GM21381 (cell line): ENCODE measurements at regions not wholly inside any gene's neighbourhood (a gene's known extent, or its start where the extent isn't known, plus 50 kb on each side); places are given as distances from the start of the nearest gene placed in this dataset.

Experiments
- ATAC-seq: cut with Tn5 transposase; IDR thresholded peaks from one replicate; pipeline ENCODE4 v1.9.1; 2021; ENCODE audit warnings: mild to moderate bottlenecking, moderate library complexity; ENCODE audit not compliant: unreplicated experiment

DNA sequence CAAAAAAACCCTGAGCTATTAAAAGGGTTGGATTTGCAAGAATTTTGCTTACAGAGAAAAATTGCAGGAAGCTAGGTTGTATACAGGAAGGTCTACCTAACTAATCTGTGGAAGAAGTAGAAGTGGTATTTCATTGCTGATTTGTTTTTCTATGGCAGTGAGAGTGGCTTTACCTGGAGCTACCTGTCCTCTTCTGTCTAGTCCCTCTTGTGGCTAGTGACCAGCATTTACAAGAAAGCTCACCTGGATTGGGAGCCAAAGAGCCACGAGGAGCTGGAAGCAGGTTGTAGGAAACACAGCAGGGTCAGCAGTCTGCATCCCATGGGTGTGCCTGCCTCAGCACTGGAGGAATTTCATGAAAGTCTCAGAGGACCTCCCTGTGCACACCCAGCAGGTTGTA lies 120.3 kb upstream of the RALGAPA2 start:
- ATAC-seq, result no peak

- ATAC-seq, result no peak
These were observed 119.3 kb upstream of the RALGAPA2 start for GRCh38 chr20:20831794-20832193.

DNA sequence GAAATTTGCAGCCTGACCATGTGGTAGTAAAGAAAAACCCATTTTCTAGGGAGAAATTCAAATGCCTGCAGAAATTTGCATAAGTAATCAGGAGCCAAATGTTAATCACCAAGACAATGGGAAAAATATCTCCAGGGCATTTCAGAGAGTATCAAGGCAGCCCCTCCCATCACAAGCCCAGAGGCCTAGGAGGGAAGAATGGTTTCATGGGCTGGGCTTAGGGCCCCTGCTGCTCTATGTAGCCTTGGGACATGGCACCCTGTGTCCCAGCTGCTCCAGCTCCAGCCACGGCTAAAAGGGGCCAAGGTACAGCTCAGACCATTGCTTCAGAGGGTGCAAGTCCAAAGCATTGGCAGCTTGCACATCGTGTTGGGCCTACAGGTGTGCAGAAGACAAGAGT lies 117.2 kb upstream of the RALGAPA2 start:
- ATAC-seq, result no peak

DNA sequence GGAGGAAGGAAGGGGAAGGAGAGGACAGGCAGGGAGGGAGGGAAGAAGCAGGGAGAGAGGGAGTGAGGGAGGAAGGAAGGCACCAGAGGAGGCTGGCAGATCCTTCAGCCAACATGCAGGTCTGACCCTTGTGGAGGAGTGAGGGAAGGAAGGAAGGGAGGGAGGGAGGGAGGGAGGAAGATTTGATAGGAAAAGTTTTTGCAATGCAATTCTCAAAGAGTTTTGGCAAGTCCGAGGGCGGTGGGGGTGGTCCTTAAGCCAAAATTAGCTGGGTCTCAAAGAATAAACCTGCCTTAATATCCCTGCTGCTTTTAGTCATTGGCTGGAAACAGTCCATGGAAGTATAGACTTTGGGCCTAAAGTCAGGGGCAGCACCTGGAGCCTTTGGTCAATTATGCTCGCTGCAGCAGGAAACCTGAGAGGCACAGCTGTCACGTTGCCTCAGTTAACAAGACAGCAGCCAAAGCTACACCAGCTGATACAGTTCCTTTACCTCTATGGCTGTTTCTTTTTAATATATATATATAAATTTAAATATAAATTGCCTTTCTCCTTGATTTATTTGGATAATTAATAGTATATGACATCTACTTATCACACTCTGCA lies 115.7 kb upstream of the RALGAPA2 start:
- no peak for ATAC-seq

DNA sequence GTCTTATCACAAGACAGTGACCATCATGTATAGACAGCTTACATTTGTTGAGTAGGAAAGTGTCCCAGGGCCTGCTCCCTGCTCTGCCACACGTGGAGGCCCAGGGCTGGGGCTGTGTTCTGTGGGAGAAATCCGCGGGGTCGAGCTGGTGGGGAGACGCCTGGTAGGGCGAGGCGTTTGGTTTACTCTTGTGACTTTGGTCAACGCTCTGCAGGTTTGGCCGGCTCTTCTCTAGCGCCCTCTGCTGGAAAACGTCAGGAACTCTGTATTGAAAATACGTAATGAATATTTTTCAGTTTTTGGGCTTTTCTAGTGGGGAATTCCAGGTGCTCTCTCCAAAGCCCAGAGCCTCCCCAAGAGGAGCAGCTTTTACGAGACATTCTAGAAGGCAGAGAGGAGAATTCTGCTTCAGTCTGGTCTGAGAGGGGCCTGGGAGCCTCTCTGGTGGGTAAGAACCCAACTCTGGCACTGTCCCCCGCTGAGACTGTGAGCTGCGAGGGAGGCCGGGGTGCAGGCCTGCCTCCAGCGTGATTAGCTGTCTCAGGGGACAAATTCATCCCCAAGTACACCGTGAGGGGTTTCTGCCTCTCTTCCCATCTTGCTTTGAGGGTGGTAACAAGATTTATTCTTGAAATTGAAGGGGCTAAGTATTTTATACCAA lies 112.6 kb upstream of the RALGAPA2 start:
- no peak for ATAC-seq

DNA sequence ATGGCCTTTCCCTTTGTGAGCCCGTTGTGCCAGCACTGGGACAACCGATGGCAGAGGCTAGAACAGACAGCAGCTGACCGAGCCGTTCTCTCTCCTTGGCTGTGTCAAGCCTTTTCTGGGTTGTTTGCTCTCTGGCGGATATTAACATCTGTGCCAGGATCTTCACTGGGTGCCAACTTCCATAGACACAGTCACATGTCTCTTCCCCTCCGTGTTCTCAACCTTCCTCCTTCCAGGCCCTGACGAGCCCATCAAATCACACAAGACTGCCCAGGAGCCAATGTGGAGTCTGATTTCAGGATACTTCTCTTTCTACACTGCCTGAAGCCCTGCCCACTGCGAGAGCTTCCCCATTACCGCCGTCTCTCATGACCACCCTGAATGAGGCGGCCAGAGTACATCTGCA lies 111.0 kb upstream of the RALGAPA2 start:
- no peak for ATAC-seq

DNA sequence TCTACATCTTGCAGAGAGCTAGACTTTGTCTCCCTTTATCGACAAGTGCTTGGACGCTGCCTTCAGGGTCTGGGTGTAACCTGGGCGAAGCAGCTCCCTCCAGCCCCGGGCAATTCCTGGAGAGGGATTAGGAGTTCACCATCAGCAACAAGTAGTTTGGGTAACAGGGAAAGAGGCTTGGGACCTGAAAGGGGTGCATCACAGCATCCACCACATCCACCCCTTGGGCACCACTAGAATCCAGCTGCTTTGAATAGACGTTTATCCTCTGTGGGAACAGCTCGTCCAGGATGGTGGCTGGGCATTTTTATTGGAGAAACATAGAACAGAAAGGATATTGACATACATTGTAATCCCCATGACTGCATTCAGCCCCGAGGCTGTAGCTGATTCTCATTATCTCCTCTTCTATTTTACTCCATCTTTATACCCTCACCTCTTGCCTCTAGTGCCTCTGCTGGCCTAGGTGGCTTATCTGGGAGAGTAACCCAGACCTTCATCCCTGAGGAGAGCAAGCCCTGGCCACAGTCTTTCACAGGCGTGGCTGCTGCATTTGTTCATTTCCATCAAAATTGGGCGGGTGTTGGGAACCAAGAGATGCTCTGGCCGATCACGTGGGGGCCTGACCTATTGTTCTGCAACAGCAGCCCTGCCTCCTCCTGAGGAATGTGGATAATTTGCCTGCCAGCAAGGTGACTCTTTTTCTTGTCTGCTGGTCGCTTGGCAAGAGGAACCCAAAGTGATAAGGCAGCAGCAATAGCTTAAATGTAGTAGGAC lies 109.2 kb upstream of the RALGAPA2 start:
- ATAC-seq, result no peak

GRCh38 chr20:20820785-20821483 lies 108.5 kb upstream of the RALGAPA2 start:
- ATAC-seq, result no peak

DNA sequence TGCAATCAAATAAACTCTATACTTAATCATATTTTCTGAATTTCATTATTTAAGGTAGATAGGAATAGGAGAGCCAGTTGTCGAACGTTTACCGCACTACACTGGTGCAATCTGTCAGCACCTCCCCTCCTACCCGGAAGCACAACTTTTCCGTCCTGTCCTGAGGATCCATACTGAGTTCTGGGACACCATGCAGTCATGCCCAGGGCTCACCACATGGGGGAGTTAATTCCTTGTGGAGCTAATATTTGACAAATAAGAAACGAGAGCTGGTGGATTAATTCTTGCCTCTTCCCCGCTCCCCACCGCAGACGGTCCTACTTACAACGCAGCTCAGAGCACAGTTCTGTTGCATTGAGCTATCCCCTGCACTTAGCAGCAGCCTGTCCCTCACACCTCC lies 107.7 kb upstream of the RALGAPA2 start:
- ATAC-seq, result no peak

DNA sequence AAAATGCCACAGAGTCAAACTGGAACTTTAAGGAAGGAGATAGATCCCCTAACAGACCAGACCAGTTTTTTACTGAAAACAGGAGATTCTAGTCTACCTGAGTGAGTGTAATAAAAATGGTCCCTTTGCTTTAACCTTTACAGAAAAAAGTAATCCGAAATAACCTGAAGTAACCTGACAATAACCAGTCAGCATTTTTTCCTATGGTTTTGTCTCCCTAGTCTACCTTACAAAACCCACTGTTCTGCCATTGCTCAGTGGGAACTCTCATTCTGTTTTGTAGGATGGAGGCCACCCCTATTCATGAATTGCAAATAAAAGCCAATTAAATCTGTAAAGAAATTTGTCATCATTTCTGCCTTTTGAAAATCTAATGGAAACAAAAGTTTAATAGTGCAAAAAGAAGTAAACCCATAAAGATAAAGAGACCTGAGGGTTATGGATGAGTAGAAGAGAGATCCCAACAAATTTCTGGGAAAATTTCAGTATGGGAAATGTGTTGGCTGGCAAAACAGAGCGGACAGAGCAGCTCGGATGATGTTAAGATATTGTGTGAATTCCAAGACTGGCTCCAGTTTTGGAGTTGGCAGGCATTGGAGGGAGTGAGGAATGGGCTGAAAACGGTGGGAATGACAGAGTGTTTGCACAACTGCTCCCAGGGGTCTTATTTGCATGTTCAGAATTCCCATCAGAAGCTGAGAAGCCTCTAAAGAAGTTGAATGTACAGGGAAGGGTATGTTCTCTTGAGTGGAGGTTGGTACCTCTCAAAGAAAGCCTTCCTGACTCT lies 104.7 kb upstream of the RALGAPA2 start:
- no peak for ATAC-seq

DNA sequence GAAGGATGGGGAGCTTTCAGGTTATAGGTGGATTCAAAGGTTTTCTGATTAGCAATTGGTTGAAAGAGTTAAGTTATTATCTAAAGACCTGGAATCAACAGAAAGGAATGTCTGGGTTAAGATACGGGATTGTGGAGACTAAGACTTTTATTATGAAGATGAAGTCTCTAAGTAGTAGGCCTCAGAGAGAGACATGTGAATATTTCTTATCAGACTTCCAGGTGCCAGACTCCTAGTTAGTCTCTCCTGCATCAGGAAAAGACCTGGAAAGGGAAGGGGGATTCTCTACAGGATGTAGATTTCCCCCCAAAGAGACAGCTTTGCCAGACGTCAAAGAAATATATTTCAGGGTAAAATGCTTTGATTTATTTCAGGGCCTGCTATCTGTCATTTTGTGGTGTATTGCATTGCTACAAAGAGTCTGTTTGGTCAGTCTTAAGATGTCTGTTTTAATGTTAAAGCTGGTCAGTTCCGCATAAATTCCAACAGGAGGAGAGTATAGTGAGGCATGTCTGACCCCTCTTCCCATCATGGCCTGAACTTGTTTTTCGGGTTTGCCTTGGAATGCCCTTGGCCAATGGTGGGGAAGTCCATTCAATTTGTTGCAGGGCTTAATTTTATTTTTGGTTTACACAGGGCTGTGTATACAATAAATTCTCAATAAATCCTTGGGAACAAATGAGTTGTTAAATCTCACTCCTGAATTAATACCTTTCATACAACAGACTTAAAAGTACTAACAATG lies 103.4 kb upstream of the RALGAPA2 start:
- ATAC-seq, result no peak

- no peak for ATAC-seq
These were observed 102.2 kb upstream of the RALGAPA2 start for GRCh38 chr20:20814685-20815084.

DNA sequence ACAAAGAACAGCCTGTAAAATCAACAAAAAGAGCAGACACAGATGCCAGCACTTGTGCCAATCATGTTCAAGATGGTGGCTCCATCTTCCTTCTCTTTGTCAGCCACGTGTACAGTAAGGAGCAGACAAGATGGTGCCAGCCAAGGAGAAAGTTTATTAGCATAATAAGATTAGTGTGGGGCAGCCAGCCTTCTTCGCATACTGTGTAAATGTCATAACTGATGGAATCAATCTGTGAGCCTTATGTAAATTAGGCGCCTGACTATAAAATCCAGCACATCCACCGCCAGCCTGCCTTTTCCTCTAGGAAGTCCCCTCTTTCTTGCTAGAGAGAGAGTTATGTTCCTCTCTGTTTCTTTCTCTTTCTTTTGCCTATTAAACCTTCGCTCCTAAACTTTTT lies 99.7 kb upstream of the RALGAPA2 start:
- ATAC-seq, result no peak

DNA sequence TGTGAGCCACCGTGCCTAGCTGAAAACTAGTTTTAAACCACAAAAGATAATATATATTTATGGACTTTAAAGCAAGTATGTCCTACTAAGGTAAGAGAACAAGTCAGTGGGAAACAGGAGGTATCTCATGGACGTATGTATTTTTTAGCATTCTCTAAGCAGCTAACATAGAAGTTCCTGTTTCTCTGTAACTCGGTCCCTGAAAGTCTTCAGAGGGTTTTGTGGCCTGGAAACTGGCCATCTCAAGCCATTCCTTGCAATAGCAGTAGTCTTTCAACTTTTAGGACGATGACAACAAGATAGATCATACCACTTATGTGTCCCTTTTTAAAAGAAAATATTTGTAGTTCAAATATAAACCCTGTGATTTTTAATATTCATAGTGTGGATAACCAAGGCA lies 95.6 kb upstream of the RALGAPA2 start:
- ATAC-seq, result no peak

DNA sequence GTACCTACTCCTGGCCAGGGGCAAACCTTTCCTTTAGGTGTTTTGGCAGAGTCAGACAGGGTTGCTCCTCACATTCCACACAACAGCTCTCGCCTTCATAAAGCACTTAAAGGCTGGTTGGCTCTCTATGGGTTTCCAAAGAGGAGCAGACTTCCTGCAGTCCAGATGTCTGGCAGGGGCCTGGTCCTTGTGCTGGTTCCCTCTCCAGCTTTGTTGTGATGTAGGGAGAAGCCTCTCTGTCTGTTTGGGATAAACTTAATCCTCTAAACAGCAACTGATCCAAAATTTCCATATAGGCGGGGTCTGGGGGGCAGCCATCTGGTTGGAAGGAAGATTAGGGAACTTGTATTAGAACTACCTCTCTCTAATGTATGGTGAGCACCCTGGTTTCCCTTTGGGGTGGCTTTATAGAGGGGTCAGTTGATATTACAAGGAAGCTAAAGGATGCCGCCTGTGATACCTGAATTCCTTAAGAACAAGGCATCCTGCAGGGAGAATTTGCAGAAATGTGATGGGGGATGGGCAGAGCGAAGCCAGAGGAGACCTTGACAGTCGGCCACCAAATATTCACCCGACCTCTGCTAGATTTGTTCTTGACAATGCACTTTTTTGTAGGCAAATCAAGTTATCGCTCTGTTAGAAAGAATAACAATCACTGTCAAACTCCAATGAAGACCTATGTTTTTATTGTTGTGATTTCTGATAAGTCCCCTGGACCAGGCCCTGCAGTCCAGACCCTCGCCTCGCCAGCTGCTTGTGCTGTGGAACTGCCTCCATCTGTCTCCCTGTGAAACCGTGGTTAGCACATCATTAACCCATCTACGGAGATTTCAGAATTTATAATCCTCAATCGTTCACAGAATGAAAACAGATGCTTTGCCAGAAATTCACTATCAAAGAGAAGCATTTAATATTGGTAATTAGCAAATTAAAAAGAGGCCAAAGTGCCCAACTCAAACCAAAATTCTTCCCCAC lies 94.0 kb upstream of the RALGAPA2 start:
- no peak for ATAC-seq

GRCh38 chr20:20803011-20803410 lies 90.6 kb upstream of the RALGAPA2 start:
- no peak for ATAC-seq

DNA sequence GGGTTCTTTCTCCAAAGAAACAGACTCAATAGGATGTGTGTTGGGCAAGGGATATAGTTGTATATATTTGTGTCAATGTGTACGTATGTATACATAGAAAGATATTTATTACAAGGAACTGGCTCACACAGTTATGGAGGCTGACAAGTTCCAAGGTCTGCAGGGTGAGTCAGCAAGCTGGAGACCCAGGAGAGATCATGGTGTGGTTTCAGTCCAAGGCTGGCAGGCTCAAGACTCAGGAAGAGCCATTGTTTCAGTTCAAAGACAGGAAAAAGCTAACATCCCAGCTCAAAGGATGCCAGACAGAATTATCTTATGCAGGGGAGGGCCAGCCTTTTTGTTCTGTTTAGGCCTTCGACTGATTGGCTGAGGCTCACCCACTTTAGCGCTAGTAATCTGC lies 89.9 kb upstream of the RALGAPA2 start:
- ATAC-seq, result no peak

DNA sequence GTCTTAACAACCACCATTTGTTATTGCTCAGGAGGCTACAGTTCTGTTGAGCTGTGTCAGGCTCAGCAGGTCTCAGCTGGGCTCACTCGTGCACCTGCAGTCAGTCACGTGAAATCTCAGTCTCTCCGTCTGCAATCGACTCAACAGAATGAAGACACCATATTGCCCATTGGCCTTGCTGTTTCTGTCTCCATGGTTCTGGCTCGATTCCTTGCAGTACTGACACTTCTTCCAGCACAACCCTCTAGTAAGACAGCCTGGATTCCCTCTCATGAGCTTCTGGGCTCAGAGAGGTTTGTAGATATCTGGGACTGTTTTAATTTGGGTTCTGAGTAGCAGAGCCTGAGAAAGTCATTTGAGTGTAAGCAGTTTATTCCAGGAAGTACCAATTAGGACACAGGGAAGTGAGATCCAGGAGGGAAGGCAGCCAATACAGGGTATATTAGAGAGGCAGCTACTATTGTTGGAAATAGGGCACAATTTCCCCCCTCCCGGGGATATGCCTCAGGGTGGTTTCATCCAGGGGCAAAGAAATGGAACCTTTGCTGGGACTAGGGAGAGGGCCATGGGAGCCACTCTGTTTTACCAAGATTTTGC lies 87.4 kb upstream of the RALGAPA2 start:
- ATAC-seq, result no peak
